ENCODE measurements at regions not wholly inside any gene's neighbourhood (a gene's known extent, or its start where the extent isn't known, plus 50 kb on each side); places are given as distances from the start of the nearest gene placed in this dataset.
"Not testable (repeated sequence)": the region's sequence is repeated elsewhere in the genome, so short reads cannot be mapped to it uniquely, and the experiment has no call there.

DNA sequence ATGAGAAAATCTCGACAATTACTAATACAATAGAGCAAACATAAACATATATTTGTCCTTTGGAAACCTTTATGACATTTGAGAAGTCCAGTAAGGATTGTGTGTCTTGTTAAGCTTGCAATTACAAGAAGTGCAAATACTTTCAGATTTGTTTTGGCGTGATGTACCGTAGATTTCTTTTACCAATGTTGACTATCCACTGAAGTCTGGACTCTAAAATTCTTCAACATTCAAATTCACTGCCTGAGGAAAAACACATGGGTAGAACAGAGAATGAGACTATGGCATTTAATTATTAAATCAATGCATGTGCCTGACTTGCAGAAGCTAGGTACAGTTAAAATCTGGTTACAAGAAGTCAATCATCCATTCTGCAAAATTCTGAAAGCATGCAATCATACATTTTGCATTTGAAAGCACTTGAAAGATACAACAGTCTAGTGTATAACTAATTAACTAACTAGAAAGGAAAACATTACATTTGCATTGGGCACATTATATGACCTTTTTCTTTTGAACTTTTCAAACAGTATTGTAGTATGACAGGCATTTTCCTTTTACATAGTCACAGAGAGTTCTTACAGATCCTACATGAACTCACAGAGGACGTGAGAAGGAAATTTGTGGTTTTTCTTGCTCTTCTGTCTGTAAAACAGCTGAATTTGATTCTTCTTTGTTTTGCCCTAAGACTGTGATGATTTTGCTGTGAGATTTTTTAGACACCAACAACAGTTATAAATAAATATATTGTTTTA, 511.1 kb upstream of the ADGRL4 start:
- DNase-seq (ENCODE audit: low spot score) = no peak
- intact Hi-C loops (cut with DNase I) = no loop called here

GRCh38 chr1:79507770-79508169, 501.2 kb upstream of the ADGRL4 start:
- intact Hi-C loops (cut with DNase I) = no loop called here
- no peak for DNase-seq (ENCODE audit: low spot score)

GRCh38 chr1:79501153-79501552, 494.6 kb upstream of the ADGRL4 start:
- intact Hi-C loops (cut with DNase I) = no loop called here
- no peak for DNase-seq (ENCODE audit: low spot score)

- no peak for DNase-seq (ENCODE audit: low spot score)
- intact Hi-C loops (cut with DNase I) = no loop called here
These were observed 493.0 kb upstream of the ADGRL4 start for GRCh38 chr1:79499541-79499940.

- intact Hi-C loops (cut with DNase I) = no loop called here
- DNase-seq (ENCODE audit: low spot score) = no peak
These were observed 490.8 kb upstream of the ADGRL4 start for GRCh38 chr1:79497193-79497773.

- DNase-seq (ENCODE audit: low spot score) = no peak
- intact Hi-C loops (cut with DNase I) = no loop called here
These were observed 489.6 kb upstream of the ADGRL4 start for GRCh38 chr1:79496129-79496528.

DNA sequence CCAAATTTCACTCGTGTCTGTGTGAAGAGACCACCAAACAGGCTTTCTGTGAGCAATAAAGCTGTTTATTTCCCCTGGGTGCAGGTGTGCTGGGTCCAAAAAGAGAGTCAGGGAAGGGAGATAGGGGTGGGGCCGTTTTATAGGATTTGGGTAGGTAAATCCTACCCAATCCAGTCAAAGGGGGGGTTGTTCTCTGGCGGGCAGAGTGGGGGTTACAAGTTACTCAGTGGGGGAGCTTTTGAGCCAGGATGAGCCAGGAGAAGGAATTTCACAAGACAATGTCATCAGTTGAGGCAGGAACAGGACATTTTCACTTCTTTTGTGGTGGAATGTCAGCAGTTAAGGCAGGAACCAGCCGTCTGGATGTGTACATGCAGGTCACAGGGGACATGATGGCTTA, 487.2 kb upstream of the ADGRL4 start:
- DNase-seq (ENCODE audit: low spot score); intact Hi-C loops (cut with DNase I): not testable (repeated sequence)

DNA sequence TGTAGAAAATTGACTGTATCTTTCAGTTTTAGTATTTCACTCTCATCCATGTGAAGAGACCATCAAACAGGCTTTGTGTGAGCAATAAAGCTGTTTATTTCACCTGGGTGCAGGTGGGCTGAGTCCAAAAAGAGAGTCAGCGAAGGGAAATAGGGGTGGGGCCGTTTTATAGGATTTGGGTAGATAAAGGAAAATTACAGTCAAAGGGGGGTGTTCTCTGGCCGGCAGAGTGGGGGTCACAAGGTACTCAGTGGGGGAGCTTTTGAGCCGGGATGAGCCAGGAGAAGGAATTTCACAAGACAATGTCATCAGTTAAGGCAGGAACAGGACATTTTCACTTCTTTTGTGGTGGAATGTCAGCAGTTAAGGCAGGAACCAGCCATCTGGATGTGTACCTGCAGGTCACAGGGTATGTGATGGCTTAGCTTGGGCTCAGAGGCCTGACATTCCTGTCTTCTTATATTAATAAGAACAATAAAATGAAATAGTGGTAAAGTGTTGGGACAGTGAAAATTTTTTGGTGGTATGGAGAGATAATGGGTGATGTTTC, 482.1 kb upstream of the ADGRL4 start:
- intact Hi-C loops (cut with DNase I); DNase-seq (ENCODE audit: low spot score): not testable (repeated sequence)

DNA sequence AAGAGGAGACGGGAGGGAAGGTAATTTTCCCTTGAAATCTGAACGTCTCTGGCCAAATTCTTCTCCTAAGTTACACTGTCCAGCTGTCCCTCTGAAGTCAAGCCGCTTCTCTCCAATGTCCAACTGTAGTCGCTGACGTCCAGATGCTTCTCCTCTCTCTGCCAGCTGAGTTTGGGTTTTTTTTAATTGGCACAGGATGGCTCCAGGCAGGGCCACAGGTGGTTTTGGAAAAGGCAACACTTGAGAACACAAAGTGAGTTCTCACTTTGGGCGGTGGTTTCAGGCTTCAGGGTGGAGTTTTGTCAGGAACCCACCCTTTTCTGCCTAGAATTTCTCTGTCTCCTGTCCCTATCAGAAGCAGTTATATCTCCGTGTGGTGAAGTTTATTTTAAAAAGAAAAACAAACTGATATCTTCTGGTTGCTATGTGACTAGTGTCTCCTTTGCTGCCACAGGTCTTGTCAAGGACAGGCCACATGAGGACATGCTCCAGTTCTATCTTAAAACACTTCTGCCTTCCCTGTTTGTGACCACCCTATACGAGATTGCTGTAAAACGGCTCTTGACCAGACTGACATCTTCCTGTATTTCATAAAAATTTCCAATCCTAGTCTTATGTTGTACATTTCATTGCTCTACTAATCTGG, 472.3 kb upstream of the ADGRL4 start:
- no peak for DNase-seq (ENCODE audit: low spot score)

DNA sequence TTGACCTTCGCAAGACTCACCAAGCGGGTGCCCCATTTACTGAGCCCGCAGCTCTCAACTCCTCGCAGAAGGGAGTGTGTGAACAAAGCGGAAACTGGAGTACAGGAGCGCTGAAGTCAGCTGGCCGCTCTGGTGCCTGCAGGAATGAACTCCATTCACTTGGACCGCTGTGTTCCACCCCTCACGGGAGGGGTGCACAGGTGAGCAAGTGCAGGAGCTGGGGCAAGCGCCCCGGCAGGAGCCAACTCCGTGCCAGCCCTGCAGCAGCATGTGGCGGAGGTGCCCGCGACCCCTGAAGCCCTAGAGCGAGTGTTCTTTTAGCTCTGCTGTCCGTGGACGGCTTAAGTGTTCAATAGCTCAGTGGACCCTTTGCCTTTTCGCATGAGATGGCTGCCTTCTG, 471.6 kb upstream of the ADGRL4 start:
- intact Hi-C loops (cut with DNase I) = no loop called here
- DNase-seq (ENCODE audit: low spot score) = no peak

More for the DNA sequence above, 472.3 kb upstream of the ADGRL4 start:
- intact Hi-C loops (cut with DNase I) = no loop called here

- intact Hi-C loops (cut with DNase I) = no loop called here
- no peak for DNase-seq (ENCODE audit: low spot score)
These were observed 465.6 kb upstream of the ADGRL4 start for GRCh38 chr1:79472067-79472656.

GRCh38 chr1:79469139-79469538, 462.6 kb upstream of the ADGRL4 start:
- intact Hi-C loops (cut with DNase I) = no loop called here
- no peak for DNase-seq (ENCODE audit: low spot score)

DNA sequence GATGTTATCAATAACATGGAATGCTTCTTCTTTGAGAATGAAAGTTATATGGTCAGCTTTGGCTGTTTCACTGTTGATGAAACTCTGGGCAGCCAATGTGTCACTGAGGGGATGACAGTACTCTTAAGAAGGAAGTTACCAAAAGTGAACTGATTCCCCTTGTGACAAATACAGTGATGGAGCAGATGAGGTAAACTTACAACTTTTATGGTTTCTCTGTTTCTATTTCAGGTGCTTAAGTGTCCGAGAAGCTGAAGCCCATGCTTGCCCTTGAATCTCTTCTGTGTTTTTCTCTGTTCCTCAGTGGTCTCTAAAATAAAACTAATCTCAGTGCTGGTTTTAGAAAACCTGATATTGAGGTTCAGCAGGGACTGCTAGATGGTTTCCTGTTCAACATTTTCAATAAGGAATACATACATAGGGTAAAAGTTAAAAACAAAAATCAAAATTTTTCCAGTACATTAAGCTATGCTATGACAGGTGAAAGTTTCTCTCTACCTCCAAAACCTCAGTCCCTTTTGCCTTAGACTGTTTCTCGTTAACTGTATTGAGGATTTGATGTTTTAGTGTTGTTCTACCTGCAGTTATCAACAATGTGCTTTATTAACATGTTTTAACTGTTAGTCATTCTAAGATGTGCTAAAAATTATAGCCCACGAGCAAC, 454.4 kb upstream of the ADGRL4 start:
- DNase-seq (ENCODE audit: low spot score) = no peak
- intact Hi-C loops (cut with DNase I) = no loop called here

DNA sequence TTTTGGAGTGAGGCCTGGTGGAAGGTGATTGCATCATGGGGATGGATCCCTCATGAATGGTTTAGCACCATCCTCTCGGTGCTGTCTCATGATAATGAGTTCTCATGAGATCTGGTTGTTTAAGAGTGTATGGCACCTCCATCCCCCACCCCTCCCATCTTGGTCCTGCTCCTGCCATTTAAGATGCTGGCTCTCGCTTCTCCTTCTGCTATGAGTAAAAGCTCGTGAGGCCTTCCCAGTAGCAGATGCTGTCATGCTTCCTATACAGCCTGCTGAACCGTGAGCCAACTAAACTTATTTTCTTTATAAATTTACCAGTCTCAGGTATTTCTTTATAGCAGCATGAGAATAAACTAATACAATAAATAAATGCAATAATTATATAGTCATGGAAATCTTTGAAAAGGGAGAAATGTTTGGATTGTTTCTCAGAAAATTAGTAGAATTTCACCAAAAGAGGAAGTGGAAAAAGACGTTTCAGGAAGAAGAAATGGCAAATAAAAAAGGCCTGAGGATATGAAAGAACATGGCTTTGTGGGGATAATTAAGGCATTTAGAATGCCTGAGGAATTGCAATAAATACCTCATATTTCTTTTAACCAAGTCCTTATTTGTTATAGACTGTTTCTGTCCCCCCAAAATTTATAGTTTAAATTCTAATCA, 451.2 kb upstream of the ADGRL4 start:
- DNase-seq (ENCODE audit: low spot score) = no peak
- intact Hi-C loops (cut with DNase I) = no loop called here

DNA sequence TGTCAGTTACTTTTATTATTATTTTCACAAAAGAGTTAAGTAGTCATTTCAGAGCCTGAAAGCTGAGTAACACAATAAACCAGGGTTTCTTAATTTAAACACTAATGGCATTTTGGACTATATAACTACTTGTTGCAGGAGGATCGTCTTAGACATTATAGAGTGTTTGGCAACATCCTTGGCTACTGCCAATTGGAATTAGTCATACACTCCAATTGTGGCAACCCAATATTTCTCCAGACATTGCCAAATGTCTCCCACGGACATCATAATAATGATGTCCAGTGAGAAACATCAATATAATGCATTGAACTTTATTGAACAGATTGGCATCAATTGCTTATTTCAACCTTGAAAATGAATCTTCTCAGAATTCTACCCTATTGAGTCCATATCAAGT, 441.9 kb upstream of the ADGRL4 start:
- intact Hi-C loops (cut with DNase I) = no loop called here
- no peak for DNase-seq (ENCODE audit: low spot score)

DNA sequence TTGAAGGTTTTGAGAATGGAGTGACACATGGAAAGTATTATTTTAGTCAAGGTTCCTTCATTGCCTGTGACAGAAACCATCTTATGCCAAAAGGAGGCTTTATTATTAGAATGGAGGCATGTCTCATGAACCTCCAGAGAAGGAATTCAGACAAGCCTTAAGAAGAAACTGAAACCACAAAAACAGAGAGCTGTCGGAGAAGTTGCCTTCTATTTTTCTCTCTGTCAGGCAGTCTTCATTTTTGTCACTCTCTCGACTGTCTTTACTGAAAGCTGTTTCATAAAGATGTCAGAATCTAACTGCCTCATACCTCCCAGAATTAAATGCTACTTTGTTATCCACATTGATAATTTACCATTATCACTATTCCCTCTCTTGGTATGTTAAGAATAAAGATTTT, 434.7 kb upstream of the ADGRL4 start:
- DNase-seq (ENCODE audit: low spot score) = no peak
- intact Hi-C loops (cut with DNase I) = no loop called here

- DNase-seq (ENCODE audit: low spot score) = no peak
- intact Hi-C loops (cut with DNase I) = no loop called here
These were observed 431.0 kb upstream of the ADGRL4 start for GRCh38 chr1:79437540-79437939.

- intact Hi-C loops (cut with DNase I) = no loop called here
- no peak for DNase-seq (ENCODE audit: low spot score)
These were observed 424.8 kb upstream of the ADGRL4 start for GRCh38 chr1:79431340-79431739.

DNA sequence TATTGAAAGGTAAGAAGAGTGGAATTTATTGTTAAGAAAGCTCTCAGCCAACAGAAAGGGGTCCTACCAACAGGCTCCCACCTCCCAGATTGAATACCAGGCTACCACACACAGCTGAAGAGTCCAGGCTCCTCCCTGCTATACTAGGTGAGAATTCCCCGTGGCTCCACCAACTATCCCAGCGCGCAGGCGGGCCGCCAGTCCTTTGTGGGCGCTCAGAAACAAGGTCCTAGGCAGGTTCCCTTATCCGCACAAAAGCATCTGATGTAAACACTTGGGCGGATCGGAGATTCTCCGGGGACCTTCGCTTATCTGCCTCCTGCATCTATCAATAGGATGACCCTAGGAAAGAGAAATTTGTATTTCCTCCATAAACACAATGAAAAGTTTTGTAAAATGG, 423.9 kb upstream of the ADGRL4 start:
- intact Hi-C loops (cut with DNase I) = no loop called here

More for the DNA sequence above, 423.9 kb upstream of the ADGRL4 start:
- DNase-seq (ENCODE audit: low spot score) = no peak
